ENCODE measurements at regions not wholly inside any gene's neighbourhood (a gene's known extent, or its start where the extent isn't known, plus 50 kb on each side); places are given as distances from the start of the nearest gene placed in this dataset.

- no peak for DNase-seq
Measured at GRCh38 chr14:87497301-87497700, 495.7 kb downstream of the GALC start.

DNA sequence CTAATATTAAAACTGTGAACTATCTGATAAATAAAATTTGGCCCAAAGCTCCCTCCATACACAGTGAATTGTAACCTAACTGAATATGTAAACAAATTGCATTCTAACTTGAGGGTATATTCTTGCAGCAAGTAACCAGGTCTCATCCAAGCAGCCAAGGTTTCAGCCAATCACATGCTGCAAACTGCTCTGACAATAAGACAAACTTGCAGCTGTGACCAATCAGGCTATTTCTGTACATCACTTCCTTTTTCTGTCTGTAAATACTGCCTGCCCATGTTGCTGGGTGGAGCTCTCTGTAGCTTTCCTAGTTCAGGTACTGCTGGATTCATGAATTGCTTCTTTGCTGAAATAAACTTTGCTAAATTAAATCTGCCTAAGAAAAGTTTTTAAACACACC lies 499.0 kb downstream of the GALC start:
- DNase-seq: no peak

GRCh38 chr14:87492561-87492960 lies 500.4 kb downstream of the GALC start:
- no peak for DNase-seq

DNA sequence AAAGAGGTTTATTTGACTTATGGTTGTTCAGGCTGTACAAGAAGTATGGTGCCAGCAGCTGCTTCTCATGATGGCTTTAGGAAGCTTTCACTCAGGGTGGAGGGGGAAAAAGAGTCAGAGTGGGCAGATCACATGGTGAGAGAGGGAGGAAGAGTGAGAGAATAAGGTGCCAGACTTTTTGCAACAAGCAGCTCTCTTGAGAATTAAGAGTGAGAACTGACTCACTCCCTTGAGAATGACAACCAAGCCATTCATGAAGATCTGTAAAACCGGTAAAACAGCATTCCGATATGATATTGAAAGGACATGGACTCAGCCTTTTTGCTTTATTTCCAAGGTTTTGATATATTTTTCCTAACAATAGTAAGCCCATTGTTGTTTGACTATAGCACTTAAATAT lies 501.2 kb downstream of the GALC start:
- no peak for DNase-seq

DNA sequence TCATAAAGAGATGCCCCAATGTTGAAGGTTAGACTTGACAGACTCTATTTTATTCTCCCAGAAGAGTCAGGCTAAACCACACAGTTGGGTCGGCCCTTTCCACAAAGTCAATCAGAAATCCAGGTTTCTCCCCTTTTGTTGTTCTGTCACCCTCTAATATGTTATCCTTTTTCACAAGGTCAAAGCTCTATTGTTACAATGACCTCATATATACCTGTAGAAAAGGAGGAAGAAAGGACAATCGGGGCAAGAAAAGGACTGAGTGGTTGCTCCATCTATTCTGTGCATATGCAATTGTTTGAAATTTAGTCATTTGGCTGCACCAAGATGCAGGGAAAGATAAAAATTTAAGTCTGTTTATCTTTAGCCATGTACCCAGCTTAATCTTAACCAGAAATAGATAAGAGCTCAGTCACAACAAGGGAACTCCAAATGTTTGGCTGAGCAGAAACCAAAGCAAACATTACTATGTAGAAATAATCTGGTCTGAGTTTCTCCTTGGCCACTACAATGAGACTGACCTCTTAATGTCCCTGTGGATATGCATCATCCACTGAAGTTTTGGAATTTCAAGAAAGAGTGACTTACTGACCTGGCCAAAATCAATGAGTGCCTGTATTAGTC lies 503.7 kb downstream of the GALC start:
- no peak for DNase-seq

DNA sequence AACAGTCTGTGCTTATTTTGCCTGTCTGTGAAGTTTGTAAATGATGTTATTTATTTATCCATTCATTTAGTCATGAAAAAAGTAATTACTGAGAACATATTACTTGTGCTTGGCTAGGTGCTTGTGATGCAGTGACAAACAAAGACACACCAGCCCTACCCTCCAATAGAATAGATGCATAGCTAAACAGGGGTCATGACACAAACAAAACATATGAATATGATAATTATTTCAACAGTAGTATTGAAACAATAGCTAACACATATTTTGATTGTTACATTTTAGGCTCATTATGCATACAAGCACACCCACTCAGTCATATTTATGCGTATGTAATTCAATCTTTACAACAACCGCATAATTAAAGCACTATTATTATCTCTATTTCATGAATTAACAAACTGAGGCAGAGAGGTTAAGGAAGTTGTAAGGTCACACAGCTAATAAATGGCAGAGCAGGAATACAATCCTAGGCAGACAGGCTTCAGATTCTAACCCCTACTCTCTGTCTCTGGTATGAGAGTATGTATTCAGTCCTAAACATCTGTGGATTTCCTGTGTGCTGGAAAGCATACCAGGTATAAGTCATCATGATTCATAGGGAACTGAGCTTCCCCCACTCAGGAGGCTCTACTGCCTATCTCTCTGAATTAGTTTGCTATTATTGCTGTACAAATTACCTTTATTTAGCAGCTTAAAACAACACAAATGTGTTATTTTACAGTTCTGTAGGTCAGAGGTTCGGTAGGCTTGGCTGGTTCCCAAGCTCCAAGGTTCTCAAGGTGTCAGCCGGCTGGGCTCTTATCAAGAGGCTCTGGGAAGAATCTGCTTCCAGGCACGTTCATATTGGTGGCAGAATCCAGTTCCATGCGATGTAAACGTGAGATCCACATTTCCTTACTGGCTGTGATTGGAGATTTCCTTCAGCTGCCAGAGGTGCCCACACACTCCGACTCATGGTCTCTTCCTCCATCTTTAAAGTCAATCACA lies 509.4 kb downstream of the GALC start:
- DNase-seq: no peak

DNA sequence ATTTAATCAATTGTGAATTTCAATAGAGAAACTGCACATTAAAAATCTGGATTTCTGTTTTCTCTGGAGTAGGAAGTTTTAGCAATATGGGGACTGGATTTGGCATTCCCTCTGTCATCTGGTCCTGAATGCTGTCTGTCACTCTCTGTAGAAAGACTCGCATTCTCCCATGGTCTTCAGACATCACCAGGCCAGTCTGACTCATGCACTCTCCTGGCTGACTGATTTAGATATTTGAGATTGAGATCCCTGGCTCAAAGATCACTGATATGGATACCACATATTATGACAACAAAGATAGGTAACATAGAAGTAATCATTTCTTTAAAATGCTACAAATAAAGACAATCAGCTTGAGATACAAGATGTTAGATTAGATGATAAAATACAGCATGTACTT lies 524.5 kb downstream of the GALC start:
- no peak for DNase-seq

DNA sequence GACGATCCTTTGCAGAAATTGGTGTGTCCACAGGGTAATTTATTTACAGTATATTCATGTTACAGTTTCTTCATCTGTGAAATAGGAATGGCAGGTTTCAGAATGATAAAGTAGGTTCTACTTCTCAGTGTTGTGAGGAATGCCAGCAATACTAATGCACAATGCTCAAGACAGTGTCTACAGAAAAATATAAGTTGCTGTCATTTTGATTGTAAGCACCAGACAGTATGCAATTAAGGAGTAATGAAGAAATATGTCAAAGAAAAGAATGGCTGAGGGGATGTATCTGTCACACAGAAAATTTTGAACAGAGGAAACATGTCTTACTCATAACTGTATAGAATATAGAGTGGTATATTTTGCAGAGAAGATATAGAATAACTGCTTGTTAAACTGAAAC lies 525.4 kb downstream of the GALC start:
- DNase-seq: no peak

- no peak for DNase-seq
Measured at GRCh38 chr14:87465770-87466169, 527.2 kb downstream of the GALC start.

DNA sequence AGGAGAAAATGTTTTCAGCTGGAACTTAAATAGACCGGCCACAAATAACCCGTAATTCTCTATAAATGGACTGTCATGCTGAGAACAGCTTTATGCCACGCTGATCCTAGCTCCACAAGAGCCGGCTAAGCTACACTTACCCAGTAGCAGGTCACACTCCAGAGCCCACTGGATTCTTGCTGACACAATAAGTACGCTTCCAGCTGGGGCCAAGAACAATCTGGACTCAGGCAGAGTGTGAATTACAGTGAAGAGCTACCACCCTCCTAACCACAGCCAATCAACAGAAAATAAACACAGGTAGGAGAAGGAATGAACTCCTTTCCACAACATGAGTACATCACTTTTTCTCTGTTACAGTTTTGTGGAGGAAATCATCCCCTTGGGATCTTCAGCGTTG lies 531.3 kb downstream of the GALC start:
- no peak for DNase-seq

GRCh38 chr14:87457720-87458119 lies 535.3 kb downstream of the GALC start:
- no peak for DNase-seq

- no peak for DNase-seq
Measured at GRCh38 chr14:87450193-87450592, 542.8 kb downstream of the GALC start.

GRCh38 chr14:87449016-87449415 lies 544.0 kb downstream of the GALC start:
- DNase-seq: no peak

GRCh38 chr14:87443787-87444186 lies 549.2 kb downstream of the GALC start:
- DNase-seq: no peak

DNA sequence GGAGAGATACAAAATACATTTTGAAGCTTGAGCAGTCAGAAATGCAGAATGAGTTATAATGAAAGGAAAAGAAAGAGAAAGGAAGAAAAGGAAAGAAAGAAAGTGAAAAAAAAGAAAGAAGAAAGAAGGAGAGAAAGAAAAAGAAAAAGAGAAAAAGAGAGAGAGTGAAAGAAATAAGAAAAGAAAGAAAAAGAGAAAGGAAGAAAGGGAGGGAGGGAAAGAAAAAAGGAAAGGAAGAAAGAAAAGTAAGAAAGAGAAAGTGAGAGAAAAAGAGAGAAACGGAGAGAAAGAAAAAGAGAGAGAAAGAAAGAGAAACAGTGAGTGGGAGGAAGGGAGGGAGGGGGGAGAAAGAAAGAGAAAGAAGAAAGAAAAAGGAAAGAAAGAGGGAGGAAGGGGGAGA lies 549.9 kb downstream of the GALC start:
- DNase-seq: no peak

- DNase-seq: no peak
Measured at GRCh38 chr14:87437158-87437557, 555.8 kb downstream of the GALC start.

DNA sequence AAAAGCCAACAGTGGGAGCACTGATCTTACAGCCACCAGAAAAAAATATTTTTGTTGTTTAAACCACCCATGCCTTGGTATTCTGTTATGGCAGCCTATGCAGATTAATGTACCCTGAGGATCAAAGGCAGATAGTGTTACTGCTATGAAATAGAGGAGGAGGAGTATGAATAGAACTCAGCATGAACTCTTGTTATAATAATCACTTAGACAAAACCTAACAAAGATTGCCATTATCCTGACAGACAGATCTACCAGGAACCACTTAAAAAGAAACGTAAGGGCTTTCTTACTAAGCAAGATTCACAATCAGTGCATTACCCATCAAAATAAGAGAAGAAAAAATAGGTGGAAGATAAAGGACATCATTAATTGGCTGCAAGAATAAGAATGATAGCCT lies 558.3 kb downstream of the GALC start:
- no peak for DNase-seq

DNA sequence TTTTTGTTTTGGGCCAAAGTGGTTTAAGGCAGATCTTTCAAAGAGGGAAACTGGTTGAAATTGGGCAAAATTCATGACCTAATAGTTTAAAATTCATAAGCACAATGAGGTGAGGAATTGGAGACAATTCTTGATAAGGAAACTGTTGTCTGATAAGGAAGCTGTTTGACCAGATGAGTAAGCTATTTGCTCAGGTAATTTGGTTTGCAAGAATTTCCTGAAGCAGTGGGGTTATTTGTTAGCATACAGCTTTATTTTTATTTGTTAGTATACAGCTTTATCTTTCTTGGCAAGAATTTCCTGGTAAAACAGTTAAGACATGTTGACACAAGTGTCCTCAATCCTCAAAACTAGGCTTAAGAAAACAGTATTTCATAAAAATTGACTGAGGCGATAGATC lies 559.0 kb downstream of the GALC start:
- DNase-seq: no peak

- no peak for DNase-seq
Measured at GRCh38 chr14:87432698-87433097, 560.3 kb downstream of the GALC start.

DNA sequence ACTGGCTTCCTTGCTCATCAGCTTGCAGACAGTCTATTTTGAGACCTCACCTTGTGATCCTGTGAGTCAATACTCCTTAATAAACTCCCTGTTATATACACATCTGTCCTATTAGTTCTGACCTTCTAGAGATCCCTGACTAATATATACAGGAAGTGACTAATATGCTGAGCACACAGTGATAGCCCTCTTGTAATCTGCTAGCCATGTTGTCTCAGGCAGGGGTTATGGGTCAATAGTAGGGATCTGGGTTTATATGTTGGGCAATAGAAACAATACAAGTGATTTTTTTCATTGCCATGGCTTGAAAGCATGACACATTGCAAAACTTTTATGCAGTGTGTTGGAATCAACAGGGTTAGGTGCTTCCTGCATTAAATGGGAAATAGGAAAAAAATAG lies 562.2 kb downstream of the GALC start:
- no peak for DNase-seq

DNA sequence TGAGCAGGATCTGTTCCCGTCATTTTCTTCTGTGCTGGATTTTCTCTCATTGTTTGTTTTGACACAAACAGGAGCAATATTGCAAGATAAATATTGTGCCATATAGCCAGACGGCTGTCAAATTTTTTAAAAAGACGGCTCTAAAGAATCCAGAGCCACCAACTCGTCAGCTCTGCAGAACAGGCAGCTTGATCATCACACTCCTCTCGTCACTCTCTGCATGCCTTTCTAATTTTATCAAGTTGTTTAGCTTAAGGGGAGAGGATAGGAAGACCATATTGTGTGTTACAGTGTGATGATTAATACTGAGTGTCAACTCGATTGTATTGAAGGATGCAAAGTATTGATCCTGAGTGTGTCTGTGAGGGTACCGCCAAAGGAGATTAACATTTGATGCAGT lies 562.8 kb downstream of the GALC start:
- DNase-seq: no peak

GRCh38 chr14:87419925-87420324 lies 573.1 kb downstream of the GALC start:
- DNase-seq: no peak

GRCh38 chr14:87411370-87411769 lies 581.6 kb downstream of the GALC start:
- no peak for DNase-seq

GRCh38 chr14:87409393-87409792 lies 583.6 kb downstream of the GALC start:
- no peak for DNase-seq

Measured in CD4-positive, alpha-beta T cell treated with Interleukin-6 for 4 hours (primary cell).